Glomerular visceral epithelial cell (primary cell): ENCODE measurements at regions not wholly inside any gene's neighbourhood (a gene's known extent, or its start where the extent isn't known, plus 50 kb on each side); places are given as distances from the start of the nearest gene placed in this dataset.
A peak's percentile ranks its signal among the peaks of the same experiment; 100 is the strongest.
"Not testable (repeated sequence)": the region's sequence is repeated elsewhere in the genome, so short reads cannot be mapped to it uniquely, and the experiment has no call there.

Experiments
- DNase-seq: peaks from one replicate; pipeline ENCODE4 v3.0.0-alpha.2; 2016; ENCODE audit errors: extremely low spot score

DNA sequence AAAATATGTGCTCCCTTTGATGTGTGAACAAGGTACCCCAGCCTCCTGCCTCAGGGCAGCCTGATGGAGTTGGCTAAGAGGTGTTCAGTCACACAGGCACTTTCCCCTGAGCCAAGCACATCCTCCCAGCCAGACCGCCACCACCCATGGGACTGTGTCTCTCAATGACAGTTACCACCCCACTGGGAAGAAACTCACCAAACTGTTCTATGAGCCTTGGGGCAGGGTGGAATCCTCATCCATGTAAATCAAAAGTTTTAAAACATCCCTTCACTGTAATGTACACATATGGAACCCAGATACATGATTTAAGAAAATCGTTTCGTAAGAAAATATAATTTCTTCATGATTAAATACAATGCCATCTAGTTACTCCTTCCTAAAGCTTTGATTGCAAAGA lies 138.4 kb upstream of the LSM14A start:
- no peak for DNase-seq

DNA sequence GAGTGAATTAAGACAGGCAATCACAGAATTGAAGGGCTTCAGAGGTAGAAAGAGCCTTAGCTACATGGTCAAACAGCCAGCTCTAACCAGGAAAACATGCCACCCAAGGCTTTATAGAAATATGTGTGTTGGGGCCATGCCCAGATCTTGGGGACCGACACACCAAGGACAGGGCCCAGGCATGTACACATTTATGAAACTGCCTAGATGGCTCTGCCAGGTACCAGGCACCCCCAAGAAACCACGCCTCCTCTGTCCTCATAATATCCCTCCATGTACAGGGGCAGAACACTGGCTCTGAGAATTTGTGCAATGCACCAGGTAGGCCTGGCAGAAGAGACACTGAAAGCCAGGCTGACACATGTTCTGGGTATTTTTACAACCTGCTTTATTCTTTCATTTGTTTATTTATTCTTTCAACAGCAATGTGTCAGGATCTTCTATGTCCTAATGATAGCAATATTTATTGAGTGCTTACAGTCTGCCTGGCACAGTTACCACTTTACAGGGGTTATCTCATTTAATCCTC lies 137.9 kb upstream of the LSM14A start:
- no peak for DNase-seq

GRCh38 chr19:34041925-34042521 lies 130.3 kb upstream of the LSM14A start:
- DNase-seq = peak; percentile 18

DNA sequence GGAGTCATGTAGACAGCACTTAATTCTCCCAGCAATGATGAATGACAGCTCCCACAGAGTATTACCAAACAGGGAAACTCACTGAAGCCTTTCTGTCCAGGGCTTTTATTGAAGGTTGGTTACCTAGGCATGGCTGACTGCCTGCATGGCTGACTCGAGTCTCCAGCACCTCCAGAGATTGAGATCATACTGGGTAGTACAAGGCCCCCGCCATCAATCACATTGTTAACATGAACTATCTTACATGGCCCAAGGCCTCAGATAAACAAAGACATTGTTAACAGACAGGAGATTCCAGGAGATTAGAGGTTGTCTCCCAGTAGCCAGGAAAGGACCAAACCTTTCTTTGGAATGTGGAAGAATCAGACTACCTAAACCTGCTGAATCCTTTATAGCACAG lies 128.3 kb upstream of the LSM14A start:
- no peak for DNase-seq

- DNase-seq = no peak
Measured at GRCh38 chr19:34049944-34050343, 122.4 kb upstream of the LSM14A start.

GRCh38 chr19:34050430-34050829 lies 121.9 kb upstream of the LSM14A start:
- not testable (repeated sequence) for DNase-seq

DNA sequence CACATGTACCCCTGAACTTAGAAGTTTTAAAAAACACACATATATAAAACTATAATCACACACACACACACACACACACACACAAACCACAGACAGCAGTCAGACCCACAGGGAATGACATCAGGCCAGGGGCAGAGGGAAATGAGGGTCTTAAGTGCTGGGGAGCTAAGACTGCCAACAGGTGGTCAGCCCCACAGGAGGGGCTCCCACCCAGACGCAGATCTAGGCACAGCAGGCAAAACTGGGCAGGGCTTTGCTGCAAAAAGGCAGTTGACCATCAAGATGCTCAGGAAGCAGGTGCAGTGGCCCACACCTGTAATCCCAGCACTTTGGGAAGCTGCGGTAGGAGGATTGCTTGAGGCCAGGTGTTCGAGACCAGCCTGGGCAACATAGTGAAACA lies 121.0 kb upstream of the LSM14A start:
- DNase-seq = no peak

DNA sequence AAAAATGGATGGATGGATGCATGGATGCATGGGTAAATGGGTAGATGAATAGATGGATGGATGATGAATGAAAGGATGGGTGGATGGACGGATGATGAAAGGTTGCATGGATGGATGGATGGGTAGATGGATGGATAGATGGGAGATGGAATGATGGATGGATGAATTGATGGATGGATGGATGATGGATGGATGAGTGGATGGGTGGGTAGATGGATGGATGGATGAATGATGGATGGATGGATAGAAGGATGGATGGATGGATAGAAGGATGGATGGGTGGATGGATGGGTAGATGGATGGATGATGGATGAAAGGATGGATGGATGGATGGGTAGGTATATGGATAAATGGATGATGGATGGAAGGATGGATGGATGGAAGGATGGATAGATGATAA lies 115.1 kb upstream of the LSM14A start:
- no peak for DNase-seq

GRCh38 chr19:34066007-34066643 lies 106.2 kb upstream of the LSM14A start:
- no peak for DNase-seq

GRCh38 chr19:34067861-34068271 lies 104.4 kb upstream of the LSM14A start:
- DNase-seq = peak; percentile 17

DNA sequence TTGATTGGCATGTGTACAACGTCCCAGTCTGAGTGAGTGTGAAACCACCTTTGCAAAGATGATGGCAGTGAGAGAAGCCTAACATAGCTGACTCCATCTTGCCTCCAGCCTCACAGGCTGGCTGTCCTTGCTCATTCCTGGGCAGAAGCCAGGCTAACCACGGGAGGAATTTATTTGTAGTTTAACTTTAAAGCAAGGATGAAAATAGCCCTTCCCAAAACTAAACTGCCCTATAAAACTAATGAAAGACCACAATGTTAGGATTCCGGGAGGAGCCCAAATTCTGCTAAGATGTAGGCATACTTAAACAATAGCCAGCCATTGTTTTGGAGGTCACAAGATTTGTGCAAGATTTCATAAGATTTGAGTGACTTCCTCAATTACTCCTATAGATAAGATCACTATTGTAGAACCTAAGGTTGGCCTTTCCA lies 96.6 kb upstream of the LSM14A start:
- DNase-seq = no peak

GRCh38 chr19:34082289-34083077 lies 89.8 kb upstream of the LSM14A start:
- no peak for DNase-seq

GRCh38 chr19:34084396-34085145 lies 87.7 kb upstream of the LSM14A start:
- no peak for DNase-seq

DNA sequence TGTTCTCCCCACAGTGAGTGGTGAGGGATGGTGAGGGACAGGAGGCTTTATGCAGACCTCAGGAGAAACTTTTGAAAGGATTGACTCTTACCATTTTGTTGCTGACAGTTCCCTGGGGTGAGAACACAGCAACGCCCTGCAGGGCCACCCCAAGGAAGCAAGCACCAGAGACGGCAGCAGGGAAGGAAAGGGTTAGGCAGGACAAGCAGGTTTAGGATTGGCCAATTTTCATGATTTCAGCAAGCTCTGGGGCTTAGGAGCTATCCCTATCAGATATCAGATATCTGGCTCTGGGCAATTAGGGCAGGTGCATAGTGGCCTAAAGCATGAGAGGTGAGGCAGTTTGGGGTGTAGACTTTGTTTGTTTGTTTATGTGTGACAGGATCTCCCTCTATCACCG lies 87.0 kb upstream of the LSM14A start:
- DNase-seq = no peak

- DNase-seq = no peak
Measured at GRCh38 chr19:34088292-34088691, 84.0 kb upstream of the LSM14A start.

GRCh38 chr19:34089566-34089965 lies 82.7 kb upstream of the LSM14A start:
- no peak for DNase-seq

DNA sequence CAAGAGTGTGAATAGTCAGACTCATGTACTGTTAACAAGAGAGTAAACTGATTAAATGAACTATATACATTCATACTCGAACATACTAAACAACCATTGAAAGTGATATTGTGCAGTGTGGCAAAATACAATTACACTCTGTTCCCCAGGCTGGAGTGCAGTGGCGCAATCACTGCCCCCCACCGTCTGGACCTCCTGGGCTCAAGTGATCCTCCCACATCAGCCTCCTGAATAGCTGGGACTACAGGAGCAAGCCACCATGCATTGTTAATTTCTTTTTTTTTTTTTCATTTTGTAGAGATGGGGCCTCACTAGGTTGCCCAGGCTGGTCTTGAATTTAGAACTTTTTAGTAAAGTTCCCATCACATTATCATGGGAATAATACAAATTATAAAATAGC lies 77.3 kb upstream of the LSM14A start:
- DNase-seq = no peak

- not testable (repeated sequence) for DNase-seq
Measured at GRCh38 chr19:34095411-34095810, 76.9 kb upstream of the LSM14A start.

DNA sequence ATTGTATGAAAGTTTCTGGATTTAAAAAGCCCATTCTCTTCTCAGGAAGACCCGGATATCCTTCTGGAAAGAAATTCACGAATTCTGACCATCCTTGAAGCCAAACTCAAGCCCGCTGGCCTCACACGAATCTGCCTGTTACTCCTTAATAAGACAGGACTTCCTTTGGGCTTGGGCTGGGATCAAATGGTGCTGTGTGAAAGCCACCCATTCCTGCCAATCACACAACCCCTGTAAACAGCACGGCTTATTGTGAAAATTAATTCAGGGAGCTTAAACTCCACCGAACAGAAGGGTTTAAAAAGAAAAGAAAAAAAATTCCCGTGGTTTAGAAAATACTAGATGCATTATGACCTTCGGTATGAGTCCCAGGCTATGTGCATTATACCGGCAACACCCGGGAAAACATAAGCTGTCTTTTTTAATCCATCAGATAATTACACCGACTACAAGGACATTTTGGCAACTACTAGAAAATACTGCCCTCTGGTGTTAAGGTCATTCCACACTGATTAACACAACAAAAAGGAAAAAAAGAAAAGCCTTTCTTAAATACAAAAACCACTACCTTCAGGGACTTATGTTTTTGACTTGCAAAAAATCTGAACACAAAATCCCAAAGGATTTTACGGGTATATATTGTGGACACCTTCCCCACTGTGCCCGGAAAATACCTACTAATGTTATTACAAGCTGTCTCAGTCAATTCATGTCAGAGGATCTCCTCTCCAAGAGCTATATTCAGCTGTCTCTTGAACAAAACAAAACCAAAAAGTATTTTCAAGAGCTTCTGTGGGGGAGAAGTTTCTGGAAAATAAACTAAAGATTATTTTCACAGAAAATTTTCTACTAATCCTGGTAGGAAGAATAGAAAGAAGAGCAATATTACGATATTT lies 76.0 kb upstream of the LSM14A start:
- DNase-seq = peak; percentile 46

DNA sequence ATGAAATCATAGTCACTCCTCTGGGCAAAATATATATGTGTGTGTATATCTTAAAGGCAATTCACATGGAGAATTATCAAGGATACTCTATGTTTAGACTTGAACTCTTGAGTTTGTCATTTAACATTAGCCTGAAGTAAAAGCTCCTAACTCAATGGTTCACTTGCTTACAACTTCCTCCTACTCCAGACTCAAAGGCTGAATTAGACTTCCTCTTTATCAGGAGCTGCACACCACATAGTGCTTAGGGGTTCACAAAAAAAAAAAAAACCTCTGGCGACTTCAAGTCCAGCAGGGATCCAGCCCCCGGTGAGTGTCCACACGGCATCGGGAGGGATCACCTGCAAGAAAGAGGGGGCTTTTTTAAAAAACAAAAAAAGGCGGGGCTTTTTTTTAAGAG lies 68.2 kb upstream of the LSM14A start:
- DNase-seq = no peak

GRCh38 chr19:34104557-34104956 lies 67.7 kb upstream of the LSM14A start:
- no peak for DNase-seq
